Hypothalamus (tissue), 51 donors: ENCODE measurements at regions not wholly inside any gene's neighbourhood (a gene's known extent, or its start where the extent isn't known, plus 50 kb on each side); places are given as distances from the start of the nearest gene placed in this dataset.

Experiments used
- DNase-seq, 51 donors: peaks; one replicate each; lab custom pipeline; 2025; lab: John Stamatoyannopoulos, UW

DNA sequence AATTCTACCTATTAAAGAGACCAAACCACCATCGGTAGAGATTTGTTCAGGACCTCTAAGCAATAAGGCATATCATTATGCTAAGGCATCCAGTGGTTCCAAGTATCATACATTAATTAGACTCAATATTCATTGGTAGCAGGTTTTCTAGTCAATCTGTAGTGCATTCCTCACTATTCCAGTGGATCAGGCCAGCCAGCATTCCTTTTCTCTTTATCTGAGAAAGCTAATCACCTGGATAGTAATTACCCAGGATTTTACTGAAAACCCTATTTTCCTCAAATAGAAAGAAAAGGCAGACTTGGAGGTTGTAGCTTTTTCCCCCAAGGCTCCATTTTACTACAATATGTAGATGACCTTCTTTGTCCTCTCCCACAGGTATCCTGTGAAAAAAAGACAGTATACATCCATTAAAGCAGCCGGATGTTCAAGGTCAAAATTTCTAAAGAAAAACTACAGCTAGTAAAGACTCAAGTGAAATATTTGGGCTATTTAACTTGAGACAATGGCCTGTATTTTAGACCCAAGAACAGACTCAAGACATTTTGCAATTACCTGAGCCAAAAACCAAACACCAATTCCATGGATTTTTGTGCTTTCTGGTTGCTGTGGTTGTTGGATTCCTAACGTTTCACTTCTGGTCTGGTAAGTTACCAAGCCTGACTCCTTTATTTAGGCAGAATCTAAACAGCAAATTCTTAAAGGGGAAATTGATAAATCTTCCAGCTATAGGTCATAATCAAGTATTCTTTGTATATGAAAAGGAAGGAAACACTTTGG, 149.1 kb upstream of the MOCS1 start:
- DNase-seq = no peak

DNA sequence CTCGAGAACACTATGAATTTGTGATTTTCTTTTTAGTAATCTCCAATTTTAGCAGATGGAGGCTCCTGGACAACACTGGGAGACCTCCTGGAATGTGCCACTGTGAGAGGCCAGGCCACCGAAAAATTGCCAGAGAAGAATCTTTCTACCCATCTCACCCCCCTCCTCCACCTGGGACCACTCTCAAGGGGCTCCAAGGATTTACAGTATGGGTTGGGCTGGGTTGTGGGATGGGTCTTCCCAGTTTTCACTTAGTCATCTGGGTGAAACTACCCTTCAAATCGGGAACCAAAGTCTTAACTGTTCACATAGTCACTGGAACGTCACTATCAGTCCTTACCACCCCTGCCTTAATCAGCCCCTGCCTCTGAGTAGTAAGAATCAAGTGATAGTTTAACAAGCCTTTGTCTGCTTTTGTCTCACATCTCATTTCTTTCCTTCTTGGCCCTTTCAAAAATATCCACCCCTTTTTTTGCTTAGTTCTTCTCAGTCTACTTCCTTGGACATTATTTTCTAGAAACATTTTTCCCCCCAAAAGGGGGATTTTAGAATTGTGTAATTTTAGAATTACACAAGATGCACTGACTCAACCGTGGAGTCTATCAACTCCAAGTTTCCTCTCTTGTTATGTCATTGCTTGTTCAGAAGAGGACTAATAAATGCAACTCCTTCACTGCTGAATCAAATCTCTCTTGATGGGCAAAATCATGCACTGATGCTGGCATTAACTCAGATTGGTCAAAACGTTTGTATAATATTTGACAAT, 148.2 kb upstream of the MOCS1 start:
- DNase-seq = no peak

DNA sequence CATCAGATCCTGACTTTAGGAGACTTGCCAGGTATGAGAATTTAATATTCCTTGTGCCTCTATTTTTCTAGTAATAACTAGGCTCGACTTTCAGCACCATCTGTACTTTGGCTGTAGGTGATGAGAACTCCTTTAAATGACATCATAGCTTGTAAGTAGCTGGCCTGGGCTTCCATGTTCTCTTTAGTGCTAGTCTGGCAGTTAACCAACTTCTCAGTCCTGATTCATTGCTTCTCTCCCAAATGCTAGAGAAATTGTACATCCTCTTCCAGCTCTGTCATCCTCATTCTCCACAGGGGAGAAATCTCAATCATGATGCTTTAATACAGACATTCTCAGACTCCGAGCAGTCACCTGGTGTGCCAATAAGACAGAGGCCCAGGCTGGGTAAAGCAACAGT, 143.5 kb upstream of the MOCS1 start:
- no peak for DNase-seq

DNA sequence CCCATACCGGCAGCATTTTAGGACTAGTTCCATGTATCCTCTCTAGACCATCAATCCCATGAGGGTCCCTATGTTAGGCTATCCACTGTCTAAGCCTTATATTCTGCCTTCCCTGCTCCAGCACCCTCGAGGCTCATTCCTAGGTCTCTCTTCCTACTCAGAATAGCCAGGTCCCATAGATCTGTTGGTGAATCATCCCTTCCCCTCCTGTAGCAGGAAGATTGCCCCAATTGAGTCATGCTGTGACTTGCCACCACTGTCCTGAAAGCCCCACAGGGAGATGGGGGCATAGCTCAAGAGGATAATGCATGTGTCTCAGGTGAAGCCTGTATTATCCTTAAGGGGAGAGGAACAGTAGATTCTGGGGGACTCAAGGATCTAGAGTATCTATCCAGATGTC, 143.1 kb upstream of the MOCS1 start:
- no peak for DNase-seq

DNA sequence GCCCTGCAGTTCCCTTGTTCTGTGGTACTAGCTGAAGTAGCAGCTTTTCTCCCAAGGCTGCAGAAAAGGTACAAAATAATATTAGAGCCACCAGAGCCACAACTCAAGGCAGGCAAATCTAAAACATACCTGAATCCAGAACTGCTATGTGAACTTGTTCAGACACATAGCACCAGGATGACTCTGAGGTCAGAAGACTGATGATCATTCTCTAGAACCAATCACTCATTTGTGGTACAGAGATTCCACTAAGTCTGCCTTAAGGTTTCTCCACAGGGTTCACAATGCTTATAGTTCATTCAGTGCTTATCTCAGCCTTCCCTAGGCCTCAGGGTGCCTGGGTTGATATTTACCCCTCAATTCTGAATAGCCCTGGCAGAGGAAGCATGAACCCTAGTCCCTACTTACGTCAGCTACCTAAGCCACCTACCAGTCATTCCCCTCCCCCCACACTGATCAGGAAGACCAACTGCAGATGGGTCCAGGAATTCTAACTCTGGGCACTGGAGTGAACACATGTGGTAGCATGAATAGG, 140.9 kb upstream of the MOCS1 start:
- no peak for DNase-seq

DNA sequence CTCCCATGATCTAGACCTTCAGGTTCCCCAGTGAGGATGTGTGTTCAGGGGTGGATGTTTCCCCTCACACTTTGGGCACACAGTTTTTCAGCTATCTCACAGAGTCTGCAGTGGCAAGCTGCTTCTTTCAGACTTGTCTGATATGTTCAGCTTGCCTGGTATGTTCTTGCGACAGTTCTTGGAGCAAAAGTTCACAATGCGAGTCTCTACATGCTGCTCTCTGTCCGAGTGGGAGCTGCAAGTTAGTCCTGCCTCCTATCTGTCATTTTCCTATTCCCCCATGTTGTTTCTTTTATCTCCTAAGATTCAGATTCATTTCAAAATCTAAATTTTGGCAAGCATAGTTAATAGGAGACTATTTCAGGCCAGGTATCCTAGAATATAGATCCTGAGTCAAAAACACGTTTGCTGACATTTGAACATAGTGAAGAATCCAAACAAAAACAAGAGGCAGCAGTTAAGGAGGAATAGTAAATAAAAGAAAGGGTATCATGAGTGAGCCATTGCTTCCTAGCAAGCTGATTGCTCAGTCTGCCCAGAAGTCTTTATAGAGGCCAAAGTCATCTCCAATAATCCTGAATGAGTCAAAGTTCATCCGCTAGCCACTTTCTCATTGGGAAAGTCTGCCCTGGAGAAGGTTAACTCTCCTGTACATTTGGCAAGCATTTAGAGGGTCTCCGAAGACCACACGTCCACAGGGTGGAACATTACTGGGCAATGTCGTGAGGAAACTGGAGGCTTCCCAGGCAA, 140.2 kb upstream of the MOCS1 start:
- DNase-seq = no peak

DNA sequence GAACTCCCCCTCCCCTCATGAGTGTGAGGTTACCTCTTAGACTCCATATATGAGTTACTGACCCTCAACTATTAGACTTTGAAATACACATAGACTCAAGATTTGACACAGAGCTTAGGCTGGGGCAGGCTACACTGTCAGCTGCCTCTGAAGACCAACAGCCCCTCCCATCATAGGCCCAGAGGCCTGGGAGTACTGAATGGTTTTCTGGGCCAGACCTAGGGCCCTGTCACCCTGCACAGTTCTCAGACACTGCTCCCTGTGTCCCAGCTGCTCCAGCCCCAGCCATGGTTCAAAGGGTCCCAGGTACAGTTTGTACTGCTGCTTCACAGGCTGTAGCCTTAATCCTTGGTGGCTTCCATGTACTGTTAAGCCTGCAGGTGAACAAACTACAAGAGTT, 132.1 kb upstream of the MOCS1 start:
- no peak for DNase-seq

DNA sequence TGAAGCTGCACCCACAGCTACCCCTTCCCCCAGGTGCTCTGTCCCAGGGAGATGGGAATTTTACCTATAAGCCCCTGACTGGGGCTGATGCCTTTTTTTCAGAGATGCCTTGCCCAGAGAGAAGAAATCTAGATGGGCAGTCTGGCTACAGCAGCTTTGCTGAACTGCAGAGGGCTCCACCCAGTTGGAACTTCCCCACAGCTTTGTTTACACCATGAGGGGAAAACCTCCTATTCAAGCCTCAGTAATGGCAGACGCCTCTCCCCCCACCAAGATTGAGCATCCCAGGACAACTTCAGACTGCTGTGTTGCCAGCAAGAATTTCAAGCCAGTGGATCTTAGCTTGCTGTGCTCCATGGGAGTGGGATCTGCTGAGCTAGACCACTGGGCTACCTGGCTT, 122.6 kb upstream of the MOCS1 start:
- DNase-seq = no peak

DNA sequence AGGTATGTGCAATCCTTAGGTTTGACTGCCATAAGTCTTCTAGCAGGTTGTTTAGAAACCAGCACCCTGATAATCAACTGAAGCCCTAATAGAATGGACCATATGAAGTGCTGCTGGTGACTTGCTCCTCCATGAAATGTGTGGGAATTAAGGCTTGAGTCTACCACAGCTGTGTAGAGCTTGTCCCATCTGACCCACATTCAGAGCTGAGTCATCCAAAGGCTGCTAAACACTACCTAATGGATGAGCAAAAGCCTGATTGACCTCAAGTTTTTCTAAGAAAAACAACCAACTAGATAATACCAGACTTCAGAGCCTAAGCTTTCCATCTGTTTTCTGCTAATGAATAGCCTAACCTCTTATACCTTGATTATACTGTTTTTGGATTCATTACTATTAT, 120.3 kb upstream of the MOCS1 start:
- DNase-seq = no peak

DNA sequence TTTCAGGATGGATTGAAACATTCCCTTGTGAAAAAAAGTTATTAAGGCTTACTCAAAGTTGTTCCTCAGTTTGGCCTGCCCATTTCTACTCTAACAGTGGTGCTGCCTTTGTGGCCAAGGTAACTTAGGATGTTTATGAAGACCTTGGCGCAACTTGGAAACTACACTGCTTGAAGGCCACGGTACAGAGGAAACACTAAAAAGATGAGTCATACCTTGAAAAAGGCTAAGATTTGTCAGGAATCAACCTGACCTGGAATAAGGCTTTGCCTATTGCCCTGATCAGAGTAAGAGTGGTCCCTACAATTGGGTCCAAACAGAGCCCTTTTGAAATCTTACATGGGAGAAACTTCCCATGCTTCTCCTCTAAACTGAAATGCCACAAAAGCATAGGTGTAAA, 119.9 kb upstream of the MOCS1 start:
- DNase-seq = no peak

DNA sequence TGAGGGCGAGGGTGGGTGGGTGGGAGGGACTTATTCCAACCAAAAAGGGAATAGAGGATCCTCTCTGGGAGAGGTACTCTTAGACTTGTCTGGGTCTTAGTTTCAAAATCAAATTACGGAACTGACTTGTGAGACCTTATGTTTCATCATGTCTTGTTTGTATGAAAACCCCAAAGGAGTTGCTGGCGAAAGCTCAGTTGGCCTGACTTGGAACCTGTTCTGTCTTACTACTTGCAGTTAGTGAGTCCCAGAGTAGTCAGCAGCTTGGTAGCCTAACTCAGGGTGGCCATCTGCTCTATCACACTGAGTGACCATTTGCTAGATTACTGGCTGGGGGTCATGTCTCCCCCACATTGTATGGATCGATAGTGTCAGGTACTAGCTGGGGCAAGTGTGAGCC, 114.9 kb upstream of the MOCS1 start:
- DNase-seq = no peak

DNA sequence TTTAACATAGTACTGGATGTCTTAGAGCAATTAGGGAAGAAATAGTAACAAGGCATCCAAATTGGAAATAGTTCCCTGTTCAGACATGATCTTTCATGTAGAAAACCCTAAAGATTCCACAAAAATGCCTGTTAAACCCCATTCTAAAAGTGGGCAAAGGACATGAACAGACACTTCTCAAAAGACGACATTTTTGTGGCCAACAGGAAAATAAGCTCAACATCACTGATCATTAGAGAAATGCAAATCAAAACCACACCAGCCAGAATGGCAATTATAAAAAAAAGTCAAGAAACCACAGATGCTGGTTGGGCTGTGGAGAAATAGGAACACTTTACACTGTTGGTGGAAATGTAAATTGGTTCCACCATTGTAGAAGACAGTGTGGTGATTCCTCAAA, 109.9 kb upstream of the MOCS1 start:
- no peak for DNase-seq

DNA sequence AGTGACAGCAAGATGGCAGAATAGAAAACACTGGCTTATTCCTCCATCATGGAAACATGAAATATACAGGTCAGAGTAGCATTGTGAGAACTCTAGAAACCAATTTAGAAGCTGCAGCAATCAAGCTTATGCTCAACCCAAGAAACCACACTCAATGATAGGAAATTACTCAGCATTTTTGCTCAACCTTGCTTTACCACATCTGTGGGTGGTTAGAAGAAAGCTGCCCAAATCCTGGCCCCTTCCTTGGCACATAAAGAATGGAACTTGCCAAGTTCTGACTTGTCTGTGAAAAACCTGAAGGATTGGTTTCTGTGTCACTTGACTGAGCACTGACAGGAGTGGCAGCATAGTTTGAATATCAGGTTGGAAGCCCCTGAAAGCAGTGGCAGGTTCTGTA, 108.0 kb upstream of the MOCS1 start:
- no peak for DNase-seq

DNA sequence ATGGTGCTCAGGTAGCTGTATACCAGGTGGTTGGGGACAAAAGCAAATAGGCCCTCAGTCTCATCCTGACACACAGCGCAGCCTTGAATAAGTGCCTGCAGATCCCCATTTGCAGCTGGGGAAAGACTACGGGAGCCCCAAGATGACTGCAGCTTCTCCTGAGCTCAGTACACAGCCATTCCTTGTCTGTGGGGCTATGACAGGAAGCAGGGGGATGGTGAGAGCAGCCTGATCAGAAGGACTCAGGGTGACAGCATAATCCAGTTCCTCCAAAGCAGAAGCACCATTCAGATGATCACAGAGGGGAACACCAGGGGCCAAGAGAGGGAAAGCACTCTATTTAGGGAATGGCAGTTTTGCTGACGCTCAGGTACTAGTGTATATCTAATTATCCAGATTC, 104.8 kb upstream of the MOCS1 start:
- no peak for DNase-seq

DNA sequence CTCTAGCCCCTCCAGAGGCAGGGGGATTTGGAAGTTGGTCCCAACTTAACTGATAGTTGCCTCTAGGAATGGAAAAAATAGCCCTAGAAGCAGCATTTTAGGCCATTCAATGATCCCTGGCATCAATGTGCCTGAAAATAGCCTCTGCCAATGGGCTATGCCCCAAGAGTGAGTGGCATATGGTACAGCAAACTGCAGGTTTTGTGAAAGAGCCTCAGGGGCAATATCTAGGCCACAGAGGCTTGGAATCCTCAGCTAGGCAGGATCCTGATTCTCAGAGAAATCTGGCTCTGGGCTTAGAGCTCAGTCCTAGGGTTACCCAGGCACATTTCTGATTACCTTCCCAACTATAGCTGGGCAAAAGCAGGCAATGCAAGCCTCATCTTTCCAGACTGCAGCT, 104.4 kb upstream of the MOCS1 start:
- no peak for DNase-seq

DNA sequence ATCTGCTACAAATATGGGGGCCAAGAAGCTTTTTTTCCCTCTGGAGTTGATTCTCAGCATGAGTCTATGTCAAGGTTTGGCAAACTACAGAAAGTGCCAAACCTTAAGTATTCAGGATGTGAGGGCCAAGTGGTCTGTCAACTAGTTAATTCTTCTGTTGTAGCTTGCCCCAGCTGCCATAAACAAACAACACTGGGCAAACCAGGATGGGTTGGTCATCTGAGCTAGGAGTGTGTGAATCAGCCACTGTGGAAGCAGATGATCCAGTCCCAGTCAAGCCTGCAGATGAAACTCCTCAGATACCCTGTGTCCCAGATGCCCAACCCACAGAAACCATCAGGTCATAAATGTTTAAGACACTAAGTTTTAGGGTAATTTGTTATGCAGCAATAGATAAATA, 103.0 kb upstream of the MOCS1 start:
- no peak for DNase-seq

DNA sequence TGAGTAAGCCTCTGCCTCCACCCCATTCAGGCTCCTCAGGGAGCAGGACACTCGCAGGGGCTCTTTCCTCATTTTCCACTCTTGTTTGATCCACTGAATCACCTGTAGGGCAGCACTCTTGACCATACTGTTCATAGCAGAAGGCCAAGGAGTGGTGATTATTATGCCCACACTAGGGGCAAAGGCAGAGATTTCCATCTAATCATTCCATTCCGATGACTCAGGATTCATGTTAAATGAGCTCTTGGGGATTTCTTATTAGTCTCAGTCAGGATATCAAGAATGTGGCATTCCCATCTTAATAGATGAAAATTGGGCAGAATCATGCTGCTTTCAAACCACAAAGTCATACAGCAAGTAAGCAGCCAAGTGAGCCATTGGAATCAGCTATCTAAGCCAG, 101.9 kb upstream of the MOCS1 start:
- no peak for DNase-seq

DNA sequence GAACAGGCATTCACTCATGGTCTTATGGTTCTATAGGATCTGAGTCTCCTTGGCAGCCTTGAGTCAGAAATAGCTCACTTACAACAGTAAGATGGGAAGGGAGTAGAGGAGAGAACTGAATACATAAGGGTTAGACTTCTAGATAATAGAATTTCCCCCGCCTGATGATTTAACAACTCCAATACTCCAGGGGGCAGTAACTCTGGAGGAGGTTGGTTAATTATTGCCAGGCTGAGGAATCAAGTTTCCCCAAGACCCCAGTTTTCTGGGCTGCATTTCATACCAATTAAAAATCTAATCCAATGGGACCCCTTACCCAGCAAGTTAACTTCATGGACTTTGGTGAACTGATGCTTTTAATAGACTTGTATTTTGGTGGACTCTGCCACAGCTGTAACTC, 94.2 kb upstream of the MOCS1 start:
- DNase-seq = no peak

DNA sequence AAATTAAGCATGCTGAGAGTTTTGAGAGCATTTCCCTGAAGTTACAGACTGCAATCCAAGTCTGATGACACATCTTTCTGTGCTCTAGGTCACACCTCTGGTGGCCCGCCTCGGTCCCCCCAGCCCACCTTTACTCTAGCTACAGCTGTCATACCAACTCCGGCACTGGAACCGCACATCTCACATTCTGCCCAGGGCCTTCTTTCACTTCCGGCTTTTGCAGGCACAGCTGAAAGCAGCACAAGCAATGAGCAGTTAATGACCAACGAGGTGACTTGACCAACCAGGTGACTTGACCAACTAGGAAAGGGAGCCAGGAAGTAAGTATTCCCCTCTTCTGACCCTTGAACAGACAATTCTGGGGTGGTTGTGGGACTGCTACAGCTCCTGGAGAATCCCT, 88.6 kb upstream of the MOCS1 start:
- no peak for DNase-seq

DNA sequence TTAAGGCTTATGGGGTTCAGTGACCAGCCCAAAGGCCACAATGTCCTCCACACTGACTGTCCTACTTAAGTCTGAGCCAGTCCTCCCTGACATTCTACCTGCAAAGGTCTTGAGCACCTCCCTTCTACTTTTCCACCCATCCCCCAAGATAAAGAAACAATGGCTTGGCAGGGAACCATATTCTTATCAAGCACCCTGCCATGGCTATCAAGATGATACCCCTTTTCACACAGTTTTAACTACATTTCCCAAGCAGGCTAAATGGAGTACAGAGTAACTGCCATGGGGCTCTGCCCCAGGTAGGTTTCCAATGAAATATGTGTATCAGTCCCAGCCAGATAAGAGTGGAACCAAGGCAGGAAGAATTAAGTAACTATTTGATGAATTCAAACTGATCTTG, 85.9 kb upstream of the MOCS1 start:
- DNase-seq = no peak

DNA sequence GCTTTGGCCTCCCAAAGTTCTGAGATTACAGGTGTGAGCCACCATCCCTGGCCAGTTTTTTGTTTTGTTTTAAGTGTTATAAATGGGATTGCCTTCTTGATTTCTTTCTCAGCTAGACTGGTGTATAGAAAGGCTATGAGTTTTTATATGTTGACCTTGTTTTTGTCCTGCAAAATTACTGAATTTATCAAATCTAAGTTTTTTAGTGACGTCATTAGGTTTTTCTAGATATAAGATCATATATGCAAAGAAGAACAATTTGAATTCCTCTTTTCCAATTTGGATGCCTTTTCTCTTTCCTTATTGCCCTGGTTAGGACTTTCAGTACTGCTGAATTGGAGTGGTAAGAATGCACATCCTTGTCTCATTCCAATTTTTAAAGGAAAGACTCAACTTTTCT, 81.3 kb upstream of the MOCS1 start:
- DNase-seq = no peak

DNA sequence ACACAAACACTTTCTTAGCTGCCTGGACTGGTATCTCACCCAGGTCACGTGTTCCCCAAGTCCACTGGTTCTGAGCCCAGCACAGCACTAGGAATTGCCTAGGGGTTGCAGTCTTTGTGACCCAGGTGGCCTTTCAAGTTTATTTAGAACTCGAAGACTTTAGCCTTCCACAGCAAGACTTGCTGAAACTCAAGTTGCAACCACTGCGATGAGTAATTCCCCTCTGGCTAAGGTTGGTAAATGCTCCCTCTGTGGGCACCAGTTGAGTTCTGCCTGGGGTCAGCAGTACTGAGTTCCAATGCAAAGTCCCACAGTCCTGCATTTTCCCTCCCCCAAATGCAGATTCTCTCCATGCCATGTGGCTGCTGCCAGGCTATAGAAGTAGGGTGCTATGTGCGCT, 77.6 kb upstream of the MOCS1 start:
- no peak for DNase-seq
